Right atrium auricular region (tissue), 2 donors: ENCODE measurements at regions not wholly inside any gene's neighbourhood (a gene's known extent, or its start where the extent isn't known, plus 50 kb on each side); places are given as distances from the start of the nearest gene placed in this dataset.

Experiments
- DNase-seq: peaks from one replicate; pipeline ENCODE4 v3.0.0-alpha.2; 2019; ENCODE audit warnings: low spot score
- H3K27ac ChIP-seq, 2 donors: fragments of 200-600 bp; sonication (generic); 1 replicate in 1 of 2; 2 replicates in 1 of 2; pipeline ENCODE4 v1.5.1; 2016 to 2019
- H3K27me3 ChIP-seq, 2 donors: fragments of 200-600 bp; sonication (generic); one replicate each; pipeline versions ENCODE4 v1.5.1 to v1.6.0; 2017 to 2019
- H3K36me3 ChIP-seq: fragments of 200-600 bp; sonication (generic); one replicate; pipeline ENCODE4 v1.5.1; 2016
- H3K4me1 ChIP-seq, 2 donors: fragments of 200-600 bp; sonication (generic); one replicate each; pipeline versions ENCODE4 v1.5.1 to v1.6.0; 2017 to 2019
- H3K4me3 ChIP-seq, 2 donors: fragments of 200-600 bp; sonication (generic); 1 replicate in 1 of 2; 2 replicates in 1 of 2; pipeline ENCODE4 v1.5.1; 2017 to 2019; ENCODE audit warnings: mild to moderate bottlenecking in 1 of 2, moderate library complexity in 1 of 2
- H3K9me3 ChIP-seq, 2 donors: fragments of 200-600 bp; sonication (generic); one replicate each; pipeline ENCODE4 v1.5.1; 2019
- TF ChIP-seq, protein P1 (sequence below), 2 donors: fragments of 200-600 bp; sonication (generic); IDR thresholded peaks; one replicate each; pipeline ENCODE4 v1.5.1; 2019; ENCODE audit warnings: antibody characterized with exemption in 2 of 2

- H3K4me3 ChIP-seq, result no peak overlapping the region
- H3K27ac ChIP-seq, result peak overlapping the region; percentile 45 to 82
- TF ChIP-seq, protein P1, sequence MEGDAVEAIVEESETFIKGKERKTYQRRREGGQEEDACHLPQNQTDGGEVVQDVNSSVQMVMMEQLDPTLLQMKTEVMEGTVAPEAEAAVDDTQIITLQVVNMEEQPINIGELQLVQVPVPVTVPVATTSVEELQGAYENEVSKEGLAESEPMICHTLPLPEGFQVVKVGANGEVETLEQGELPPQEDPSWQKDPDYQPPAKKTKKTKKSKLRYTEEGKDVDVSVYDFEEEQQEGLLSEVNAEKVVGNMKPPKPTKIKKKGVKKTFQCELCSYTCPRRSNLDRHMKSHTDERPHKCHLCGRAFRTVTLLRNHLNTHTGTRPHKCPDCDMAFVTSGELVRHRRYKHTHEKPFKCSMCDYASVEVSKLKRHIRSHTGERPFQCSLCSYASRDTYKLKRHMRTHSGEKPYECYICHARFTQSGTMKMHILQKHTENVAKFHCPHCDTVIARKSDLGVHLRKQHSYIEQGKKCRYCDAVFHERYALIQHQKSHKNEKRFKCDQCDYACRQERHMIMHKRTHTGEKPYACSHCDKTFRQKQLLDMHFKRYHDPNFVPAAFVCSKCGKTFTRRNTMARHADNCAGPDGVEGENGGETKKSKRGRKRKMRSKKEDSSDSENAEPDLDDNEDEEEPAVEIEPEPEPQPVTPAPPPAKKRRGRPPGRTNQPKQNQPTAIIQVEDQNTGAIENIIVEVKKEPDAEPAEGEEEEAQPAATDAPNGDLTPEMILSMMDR (IDR thresholded peaks at IDR 0.05), result no peak
- H3K4me1 ChIP-seq, result peaks cover 0 to 23% of the 10 kb centered on the region in 2 donors
- no peaks in the 10 kb centered on the region for H3K36me3 ChIP-seq
- no peak for DNase-seq
- H3K27me3 ChIP-seq, result no peaks in the 10 kb centered on the region
- H3K9me3 ChIP-seq, result no peaks in the 10 kb centered on the region
Measured at GRCh38 chr2:9715238-9715637, 84.4 kb upstream of the YWHAQ start.

DNA sequence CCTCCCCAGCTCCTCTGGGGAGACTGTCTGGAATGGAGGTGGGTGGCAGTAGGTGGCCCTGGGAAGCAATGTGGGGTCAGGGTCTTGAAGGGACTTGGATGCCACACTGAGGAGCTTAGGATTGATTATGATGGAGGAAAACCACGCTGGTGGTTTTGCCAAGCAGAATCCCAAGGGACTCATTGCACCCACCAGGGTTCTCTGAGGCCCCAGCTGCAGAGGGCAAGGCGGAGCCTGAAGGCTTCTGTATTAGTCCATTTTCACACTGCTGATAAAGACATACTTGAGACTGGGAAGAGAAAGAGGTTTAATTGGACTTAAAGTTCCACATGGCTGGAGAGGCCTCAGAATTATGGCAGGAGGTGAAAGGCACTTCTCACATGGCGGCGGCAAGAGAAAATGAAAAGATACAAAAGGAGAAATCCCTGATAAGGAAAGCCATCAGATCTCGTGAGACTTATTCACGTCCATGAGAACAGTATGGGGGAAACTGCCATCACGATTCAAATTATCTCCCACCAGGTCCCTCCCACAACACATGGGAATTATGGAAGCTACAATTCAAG lies 87.2 kb upstream of the YWHAQ start:
- Histone ChIP-seq H3K4me3 (no peak overlapping the region), H3K9me3 (no peaks in the 10 kb centered on the region), H3K27me3 (no peaks in the 10 kb centered on the region), H3K36me3 (no peaks in the 10 kb centered on the region), H3K27ac (no peak overlapping the region), H3K4me1 (peaks cover 0 to 18% of the 10 kb centered on the region in 2 donors)
- TF ChIP-seq, protein P1 (IDR thresholded peaks at IDR 0.05), result no peak
- DNase-seq, result no peak

DNA sequence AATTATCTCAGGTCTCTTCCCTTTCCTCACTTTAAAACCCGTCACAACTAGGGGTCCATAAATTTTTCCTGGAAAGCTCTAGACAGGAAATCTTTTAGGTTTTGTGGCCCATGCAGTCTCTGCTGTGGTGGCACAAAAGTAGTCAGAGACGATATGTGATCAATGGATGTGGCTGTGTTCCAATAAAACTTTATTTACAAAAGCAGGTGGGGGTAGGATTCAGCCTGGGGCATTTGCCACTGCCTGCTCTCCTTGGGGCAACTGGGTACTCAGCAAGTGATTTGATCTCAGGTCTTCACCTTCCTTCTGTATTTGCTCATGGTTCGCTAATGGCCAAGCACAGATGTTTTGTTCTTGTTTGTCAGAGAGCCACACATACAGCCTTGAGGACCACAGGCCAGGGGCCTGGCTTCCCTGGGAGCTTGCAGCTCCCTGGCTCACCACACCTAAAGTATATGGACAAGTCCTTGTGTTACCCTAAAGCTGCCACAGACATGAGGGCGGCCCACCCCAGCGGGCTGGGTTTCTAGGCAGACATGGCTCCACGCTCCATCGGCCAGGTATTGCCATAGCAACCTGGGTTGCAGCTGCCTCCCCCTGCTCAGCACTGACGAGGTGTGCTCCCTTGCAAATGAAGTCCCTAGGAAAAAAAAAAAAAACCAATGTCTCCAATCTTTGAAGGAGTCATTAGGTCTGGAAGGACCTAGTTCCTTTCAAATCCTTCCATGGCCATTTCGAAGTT lies 89.7 kb upstream of the YWHAQ start:
- Histone ChIP-seq H3K4me1 (peaks cover 0 to 7% of the 10 kb centered on the region in 2 donors), H3K27ac (no peak overlapping the region), H3K9me3 (no peaks in the 10 kb centered on the region), H3K27me3 (no peaks in the 10 kb centered on the region), H3K36me3 (no peaks in the 10 kb centered on the region), H3K4me3 (no peak overlapping the region)
- TF ChIP-seq, protein P1 (IDR thresholded peaks at IDR 0.05), result no peak
- no peak for DNase-seq

GRCh38 chr2:9721344-9721743 lies 90.5 kb upstream of the YWHAQ start:
- H3K36me3 ChIP-seq, result no peaks in the 10 kb centered on the region
- no peak overlapping the region for H3K4me3 ChIP-seq
- DNase-seq, result no peak
- H3K4me1 ChIP-seq, result no peaks in the 10 kb centered on the region
- no peak overlapping the region for H3K27ac ChIP-seq
- no peaks in the 10 kb centered on the region for H3K27me3 ChIP-seq
- TF ChIP-seq, protein P1 (IDR thresholded peaks at IDR 0.05), result no peak
- no peaks in the 10 kb centered on the region for H3K9me3 ChIP-seq

GRCh38 chr2:9722451-9722850 lies 91.7 kb upstream of the YWHAQ start:
- no peaks in the 10 kb centered on the region for H3K4me1 ChIP-seq
- no peaks in the 10 kb centered on the region for H3K36me3 ChIP-seq
- H3K27me3 ChIP-seq, result no peaks in the 10 kb centered on the region
- TF ChIP-seq, protein P1 (IDR thresholded peaks at IDR 0.05), result no peak
- H3K4me3 ChIP-seq, result no peak overlapping the region
- no peak overlapping the region for H3K27ac ChIP-seq
- H3K9me3 ChIP-seq, result no peaks in the 10 kb centered on the region
- no peak for DNase-seq
